ENCODE measurements at regions not wholly inside any gene's neighbourhood (a gene's known extent, or its start where the extent isn't known, plus 50 kb on each side); places are given as distances from the start of the nearest gene placed in this dataset.

DNA sequence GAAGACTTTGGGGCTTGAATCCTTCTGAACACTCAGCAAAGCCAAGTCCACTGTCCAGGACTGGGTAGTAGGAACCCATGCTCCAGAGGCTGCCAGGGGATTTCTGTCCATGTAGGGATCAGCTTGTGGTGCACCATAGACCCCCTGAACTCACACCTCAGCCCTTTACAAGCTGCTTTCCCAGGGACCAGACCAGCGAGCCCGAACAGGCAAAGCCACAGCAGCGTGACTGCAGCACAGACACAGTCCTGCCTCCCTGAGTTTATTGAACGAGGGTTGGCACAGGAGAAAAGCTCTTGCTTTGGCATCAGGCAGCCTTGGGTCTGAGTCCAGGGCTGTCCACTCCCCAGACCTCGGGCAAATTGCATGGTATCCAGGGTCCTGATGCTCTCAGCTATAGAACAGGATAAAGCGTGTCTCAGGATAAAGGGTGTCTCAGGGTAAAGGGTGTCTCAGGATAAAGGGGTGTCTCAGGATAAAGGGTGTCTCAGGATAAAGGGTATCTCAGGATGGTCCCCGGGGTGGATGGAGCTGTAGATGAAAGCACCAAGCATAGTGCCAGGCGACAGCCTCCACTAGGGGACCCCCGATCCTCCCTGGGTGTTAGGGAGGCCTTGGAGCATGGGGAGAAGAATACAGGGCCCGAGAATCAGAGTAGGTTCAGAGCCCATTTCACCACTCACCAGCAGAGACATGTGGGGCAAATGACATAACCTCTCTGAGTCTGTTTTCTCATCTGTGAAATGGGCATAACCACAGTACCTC lies 648.8 kb downstream of the NPHP4 start:
- no peak for DNase-seq (ENCODE audit: extremely low spot score)
- POLR2A ChIA-PET = no interaction called here
- CTCF ChIA-PET = no interaction called here
- no peak for TF ChIP-seq LEF1 (IDR thresholded peaks at IDR 0.05; ENCODE audit: borderline replicate concordance)
- no peak for TF ChIP-seq ARNT (IDR thresholded peaks at IDR 0.05)
- TF ChIP-seq FOXA1 (IDR thresholded peaks at IDR 0.05) = no peak
- TF ChIP-seq BHLHE40 (IDR thresholded peaks at IDR 0.05; ENCODE audit: borderline replicate concordance) = no peak
- TF ChIP-seq TARDBP (IDR thresholded peaks at IDR 0.05) = no peak
- TF ChIP-seq HDGF (IDR thresholded peaks at IDR 0.05; ENCODE audit: borderline replicate concordance) = no peak
- TF ChIP-seq, protein P1, sequence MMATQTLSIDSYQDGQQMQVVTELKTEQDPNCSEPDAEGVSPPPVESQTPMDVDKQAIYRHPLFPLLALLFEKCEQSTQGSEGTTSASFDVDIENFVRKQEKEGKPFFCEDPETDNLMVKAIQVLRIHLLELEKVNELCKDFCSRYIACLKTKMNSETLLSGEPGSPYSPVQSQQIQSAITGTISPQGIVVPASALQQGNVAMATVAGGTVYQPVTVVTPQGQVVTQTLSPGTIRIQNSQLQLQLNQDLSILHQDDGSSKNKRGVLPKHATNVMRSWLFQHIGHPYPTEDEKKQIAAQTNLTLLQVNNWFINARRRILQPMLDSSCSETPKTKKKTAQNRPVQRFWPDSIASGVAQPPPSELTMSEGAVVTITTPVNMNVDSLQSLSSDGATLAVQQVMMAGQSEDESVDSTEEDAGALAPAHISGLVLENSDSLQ (IDR thresholded peaks at IDR 0.05) = no peak
- TF ChIP-seq ELF4 (IDR thresholded peaks at IDR 0.05) = no peak
- no peak for TF ChIP-seq L3MBTL2 (conservative IDR thresholded peaks at IDR 0.05)
- TF ChIP-seq FOXK2 (IDR thresholded peaks at IDR 0.05) = no peak
- no peak for TF ChIP-seq NFRKB (IDR thresholded peaks at IDR 0.05)
- no peak for TF ChIP-seq SP1 (IDR thresholded peaks at IDR 0.05)
- TF ChIP-seq SUZ12 (IDR thresholded peaks at IDR 0.05) = no peak
- TF ChIP-seq CTBP1 (IDR thresholded peaks at IDR 0.05; ENCODE audit: borderline replicate concordance) = no peak
- TF ChIP-seq ZNF384 (IDR thresholded peaks at IDR 0.05) = no peak
- no peak for TF ChIP-seq FOXM1 (IDR thresholded peaks at IDR 0.05; ENCODE audit: borderline replicate concordance)

DNA sequence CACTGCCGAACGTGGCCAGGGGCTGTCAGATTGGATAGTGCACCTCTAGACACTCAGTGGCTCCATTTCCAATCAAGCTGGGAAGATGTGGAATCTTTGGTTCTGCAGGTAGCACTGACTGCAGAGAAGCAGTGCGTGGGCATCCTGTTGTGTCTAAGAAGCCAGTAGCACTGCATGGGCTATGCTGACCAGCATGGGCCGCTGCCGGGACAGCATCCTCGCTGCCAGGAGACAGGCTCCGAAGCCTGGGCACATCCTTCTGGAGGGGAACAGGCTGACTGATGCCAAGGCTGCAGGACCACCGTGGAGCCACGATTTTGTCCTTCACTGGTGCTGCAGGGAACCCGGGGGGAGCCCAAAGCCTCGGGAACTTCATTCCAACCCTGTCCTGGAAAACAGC lies 649.4 kb downstream of the NPHP4 start:
- POLR2A ChIA-PET = no interaction called here
- TF ChIP-seq HDGF (IDR thresholded peaks at IDR 0.05; ENCODE audit: borderline replicate concordance) (no peak), SUZ12 (IDR thresholded peaks at IDR 0.05) (no peak), ARNT (IDR thresholded peaks at IDR 0.05) (no peak), ELF4 (IDR thresholded peaks at IDR 0.05) (no peak), NFRKB (IDR thresholded peaks at IDR 0.05) (no peak), L3MBTL2 (conservative IDR thresholded peaks at IDR 0.05) (no peak), FOXK2 (IDR thresholded peaks at IDR 0.05) (no peak), BHLHE40 (IDR thresholded peaks at IDR 0.05; ENCODE audit: borderline replicate concordance) (no peak), ZNF384 (IDR thresholded peaks at IDR 0.05) (no peak)
- TF ChIP-seq, protein P1 (IDR thresholded peaks at IDR 0.05) = no peak
- DNase-seq (ENCODE audit: extremely low spot score) = no peak
- CTCF ChIA-PET = no interaction called here

DNA sequence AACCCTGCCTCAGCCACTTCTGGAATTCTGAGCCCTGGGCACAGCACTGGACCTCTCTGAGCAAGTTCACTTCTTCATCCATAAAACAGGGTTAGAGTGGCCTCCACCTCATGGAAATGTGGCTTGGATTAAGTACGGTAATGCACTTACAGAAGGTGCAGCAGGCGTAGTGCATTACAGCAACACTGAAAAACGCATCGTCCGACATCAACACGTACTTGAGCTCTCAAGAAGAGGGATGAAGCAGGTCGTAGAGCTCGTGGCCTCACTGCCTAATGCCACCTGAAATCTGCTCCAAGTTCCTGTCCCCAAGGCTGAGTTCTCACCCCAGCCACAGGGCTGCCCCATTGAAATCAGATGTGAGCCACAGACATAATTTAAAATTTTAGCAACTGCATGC lies 650.1 kb downstream of the NPHP4 start:
- CTCF ChIA-PET = no interaction called here

DNA sequence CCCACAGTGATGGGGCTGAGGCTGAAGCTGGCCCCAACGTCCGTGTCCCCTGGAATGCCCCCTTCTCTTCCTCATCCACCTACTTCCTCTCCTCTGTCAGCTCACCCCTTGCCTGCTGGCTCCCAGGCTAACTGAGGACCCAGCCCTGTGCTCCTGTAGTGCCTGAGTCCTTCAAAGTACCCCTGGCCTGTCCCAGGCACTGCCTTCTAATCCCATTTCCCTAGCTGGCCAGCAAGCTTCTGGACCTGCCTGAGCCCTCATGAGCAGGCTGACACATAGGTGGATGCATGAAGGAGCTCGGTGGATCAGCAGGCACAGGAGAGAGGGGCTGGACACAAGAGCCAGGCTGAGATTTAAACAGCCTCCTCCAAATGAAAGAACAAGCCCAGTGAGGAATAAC lies 650.8 kb downstream of the NPHP4 start:
- POLR2A ChIA-PET = no interaction called here
- CTCF ChIA-PET = no interaction called here
- DNase-seq (ENCODE audit: extremely low spot score) = no peak
- no peak for TF ChIP-seq BHLHE40 (IDR thresholded peaks at IDR 0.05; ENCODE audit: borderline replicate concordance)
- TF ChIP-seq LEF1 (IDR thresholded peaks at IDR 0.05; ENCODE audit: borderline replicate concordance) = no peak
- TF ChIP-seq TARDBP (IDR thresholded peaks at IDR 0.05) = no peak
- no peak for TF ChIP-seq SUZ12 (IDR thresholded peaks at IDR 0.05)
- TF ChIP-seq CTBP1 (IDR thresholded peaks at IDR 0.05; ENCODE audit: borderline replicate concordance) = no peak

More for the DNA sequence above, 650.1 kb downstream of the NPHP4 start:
- POLR2A ChIA-PET = no interaction called here
- no peak for TF ChIP-seq BHLHE40 (IDR thresholded peaks at IDR 0.05; ENCODE audit: borderline replicate concordance)
- TF ChIP-seq FOXK2 (IDR thresholded peaks at IDR 0.05) = no peak
- TF ChIP-seq ELF4 (IDR thresholded peaks at IDR 0.05) = no peak
- no peak for TF ChIP-seq HDGF (IDR thresholded peaks at IDR 0.05; ENCODE audit: borderline replicate concordance)
- no peak for TF ChIP-seq SP1 (IDR thresholded peaks at IDR 0.05)
- TF ChIP-seq TARDBP (IDR thresholded peaks at IDR 0.05) = no peak
- TF ChIP-seq ZNF384 (IDR thresholded peaks at IDR 0.05) = no peak
- no peak for TF ChIP-seq FOXM1 (IDR thresholded peaks at IDR 0.05; ENCODE audit: borderline replicate concordance)
- no peak for TF ChIP-seq CTBP1 (IDR thresholded peaks at IDR 0.05; ENCODE audit: borderline replicate concordance)
- DNase-seq (ENCODE audit: extremely low spot score) = no peak

DNA sequence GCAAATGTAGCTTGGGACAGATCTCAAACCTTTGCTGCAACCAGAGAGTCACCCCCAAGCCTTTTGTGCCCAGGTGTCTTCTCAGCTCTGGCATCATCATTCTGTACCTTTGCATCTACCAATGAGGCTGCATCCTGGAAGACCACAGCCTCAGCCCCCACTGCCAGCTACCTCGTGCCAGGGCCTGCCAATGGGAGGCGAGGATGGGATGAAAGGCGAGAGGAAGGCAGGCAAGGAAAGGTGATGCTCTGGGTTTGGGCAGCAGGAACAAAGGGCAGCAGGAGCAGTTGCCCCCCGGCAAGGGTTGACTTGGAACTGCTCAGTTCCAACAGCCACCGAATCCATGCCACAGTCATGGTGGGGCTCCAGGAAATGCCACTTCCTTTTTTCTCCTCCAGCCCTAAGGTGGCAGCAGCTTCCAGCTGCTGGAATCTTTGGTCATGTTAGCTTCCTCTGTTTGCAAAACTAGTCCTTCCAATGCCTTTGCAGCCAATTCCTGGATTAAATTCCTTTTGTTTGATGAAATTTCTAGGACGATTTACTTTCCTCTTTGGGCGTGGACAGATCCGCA lies 651.6 kb downstream of the NPHP4 start:
- ChIA-PET CTCF (no interaction called here), POLR2A (no interaction called here)
- DNase-seq (ENCODE audit: extremely low spot score) = no peak
- TF ChIP-seq NFRKB (IDR thresholded peaks at IDR 0.05) = no peak
- TF ChIP-seq ELF4 (IDR thresholded peaks at IDR 0.05) = no peak
- no peak for TF ChIP-seq ARNT (IDR thresholded peaks at IDR 0.05)
- TF ChIP-seq, protein P1 (IDR thresholded peaks at IDR 0.05) = no peak
- no peak for TF ChIP-seq HDGF (IDR thresholded peaks at IDR 0.05; ENCODE audit: borderline replicate concordance)
- no peak for TF ChIP-seq CTBP1 (IDR thresholded peaks at IDR 0.05; ENCODE audit: borderline replicate concordance)
- no peak for TF ChIP-seq FOXA1 (IDR thresholded peaks at IDR 0.05)
- no peak for TF ChIP-seq SUZ12 (IDR thresholded peaks at IDR 0.05)
- no peak for TF ChIP-seq TARDBP (IDR thresholded peaks at IDR 0.05)
- no peak for TF ChIP-seq FOXK2 (IDR thresholded peaks at IDR 0.05)
- no peak for TF ChIP-seq SP1 (IDR thresholded peaks at IDR 0.05)
- TF ChIP-seq L3MBTL2 (conservative IDR thresholded peaks at IDR 0.05) = no peak
- no peak for TF ChIP-seq LEF1 (IDR thresholded peaks at IDR 0.05; ENCODE audit: borderline replicate concordance)
- TF ChIP-seq ZNF384 (IDR thresholded peaks at IDR 0.05) = no peak

DNA sequence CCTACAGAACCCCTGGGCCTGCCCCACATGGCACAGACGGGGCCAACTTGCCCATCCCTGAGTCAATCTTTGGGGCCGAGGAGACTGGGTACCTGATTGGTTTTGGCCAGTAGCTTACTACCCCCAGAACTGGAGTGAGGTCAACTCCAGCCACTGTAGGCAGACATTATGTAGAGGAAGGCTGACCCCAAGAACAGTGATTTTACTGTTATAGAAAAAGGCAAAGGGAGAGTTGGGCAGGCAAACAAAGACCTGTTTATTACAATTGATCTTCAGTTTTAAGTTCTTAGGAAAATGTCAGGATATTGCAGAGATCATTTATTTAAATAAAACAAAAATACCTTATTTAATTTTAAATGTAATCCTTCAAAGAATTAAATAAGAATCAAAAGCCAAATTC lies 653.8 kb downstream of the NPHP4 start:
- TF ChIP-seq CTBP1 (IDR thresholded peaks at IDR 0.05; ENCODE audit: borderline replicate concordance) (no peak), HDGF (IDR thresholded peaks at IDR 0.05; ENCODE audit: borderline replicate concordance) (no peak), FOXA1 (IDR thresholded peaks at IDR 0.05) (no peak), ELF4 (IDR thresholded peaks at IDR 0.05) (no peak), L3MBTL2 (conservative IDR thresholded peaks at IDR 0.05) (no peak), FOXM1 (IDR thresholded peaks at IDR 0.05; ENCODE audit: borderline replicate concordance) (no peak), SP1 (IDR thresholded peaks at IDR 0.05) (no peak), LEF1 (IDR thresholded peaks at IDR 0.05; ENCODE audit: borderline replicate concordance) (no peak)
- ChIA-PET CTCF (no interaction called here), POLR2A (no interaction called here)
- no peak for DNase-seq (ENCODE audit: extremely low spot score)

Measured in HEK293T (cell line).